Breast epithelium (tissue), 4 donors: ENCODE measurements at regions not wholly inside any gene's neighbourhood (a gene's known extent, or its start where the extent isn't known, plus 50 kb on each side); places are given as distances from the start of the nearest gene placed in this dataset.

ENCODE experiments used
- DNase-seq, 2 donors: peaks; one replicate each; pipeline ENCODE4 v3.0.0-alpha.2; 2019; ENCODE audit warnings: low spot score in 2 of 2
- H3K27ac ChIP-seq, 2 donors: fragments of 200-600 bp; sonication (generic) in 1 of 2; one replicate each; pipeline ENCODE4 v1.5.1; 2016 to 2019; ENCODE audit warnings: mild to moderate bottlenecking in 1 of 2
- H3K27me3 ChIP-seq, 2 donors: fragments of 200-600 bp; sonication (generic) in 1 of 2; one replicate each; pipeline versions ENCODE4 v1.5.1 to v1.6.0; 2017 to 2019; ENCODE audit warnings: control low read depth in 1 of 2, mild to moderate bottlenecking in 1 of 2
- H3K36me3 ChIP-seq: fragments of 200-600 bp; one replicate; pipeline ENCODE4 v1.5.1; 2019
- H3K4me1 ChIP-seq, 2 donors: fragments of 200-600 bp; sonication (generic); one replicate each; pipeline ENCODE4 v1.5.1; 2016 to 2019; ENCODE audit warnings: control low read depth in 1 of 2
- H3K4me3 ChIP-seq, 3 donors: fragments of 200-600 bp; sonication (generic); 1 replicate in 2 of 3; 2 replicates in 1 of 3; pipeline ENCODE4 v1.5.1; 2016 to 2019; ENCODE audit warnings: mild to moderate bottlenecking in 3 of 3, moderate library complexity in 2 of 3
- H3K9me3 ChIP-seq, 2 donors: fragments of 200-600 bp; sonication (generic) in 1 of 2; one replicate each; pipeline ENCODE4 v1.5.1; 2016 to 2019; ENCODE audit warnings: control low read depth in 1 of 2
- CTCF ChIP-seq, 3 donors: fragments of 450-650 bp; IDR thresholded peaks; one replicate each; pipeline ENCODE4 v1.5.1; 2016 to 2017; ENCODE audit warnings: antibody characterized with exemption in 3 of 3, mild to moderate bottlenecking in 3 of 3, moderate library complexity in 3 of 3
- POLR2A ChIP-seq: fragments of 450-650 bp; IDR thresholded peaks from one replicate; pipeline ENCODE4 v1.6.1; 2016; ENCODE audit warnings: antibody characterized with exemption, mild to moderate bottlenecking, moderate library complexity
- POLR2AphosphoS5 ChIP-seq, 3 donors: sonication (generic); formaldehyde crosslinking; IDR thresholded peaks; one replicate each; pipeline ENCODE4 v1.6.1; 2017; ENCODE audit warnings: antibody characterized with exemption in 3 of 3
- intact Hi-C: fragments of 100-400 bp; cut with DNase I; formaldehyde crosslinking; loops from one replicate; pipeline ENCODE4 v1.15.1; 2023; ENCODE audit warnings: low total_unique reads

- Histone ChIP-seq H3K4me1 (no peaks in the 10 kb centered on the region), H3K27ac (no peak overlapping the region), H3K36me3 (no peaks in the 10 kb centered on the region), H3K27me3 (peaks cover 0 to 72% of the 10 kb centered on the region in 2 donors), H3K9me3 (peaks cover 0 to 16% of the 10 kb centered on the region in 2 donors), H3K4me3 (no peak overlapping the region)
- DNase-seq = no peak
- intact Hi-C loops = no loop called here
- TF ChIP-seq CTCF (IDR thresholded peaks at IDR 0.05) (no peak), POLR2AphosphoS5 (IDR thresholded peaks at IDR 0.05) (no peak), POLR2A (no peak)
Measured at GRCh38 chr22:49281467-49282340, 546.0 kb downstream of the BRD1 start.

- no peak for DNase-seq
- H3K27me3 ChIP-seq = peaks cover 0 to 52% of the 10 kb centered on the region in 2 donors
Measured at GRCh38 chr22:49278340-49278739, 549.3 kb downstream of the BRD1 start.

GRCh38 chr22:49276567-49276966 lies 551.1 kb downstream of the BRD1 start:
- Histone ChIP-seq H3K27ac (no peak overlapping the region), H3K4me1 (no peaks in the 10 kb centered on the region), H3K9me3 (peaks cover 0 to 16% of the 10 kb centered on the region in 2 donors), H3K27me3 (peaks cover 0 to 46% of the 10 kb centered on the region in 2 donors), H3K36me3 (no peaks in the 10 kb centered on the region), H3K4me3 (no peak overlapping the region)
- intact Hi-C loops = no loop called here
- no peak for DNase-seq
- TF ChIP-seq CTCF (IDR thresholded peaks at IDR 0.05) (no peak), POLR2AphosphoS5 (IDR thresholded peaks at IDR 0.05) (no peak), POLR2A (no peak)

More at GRCh38 chr22:49278340-49278739, 549.3 kb downstream of the BRD1 start:
- Histone ChIP-seq H3K9me3 (peaks cover 0 to 16% of the 10 kb centered on the region in 2 donors), H3K36me3 (no peaks in the 10 kb centered on the region), H3K4me1 (no peaks in the 10 kb centered on the region), H3K27ac (no peak overlapping the region), H3K4me3 (no peak overlapping the region)
- TF ChIP-seq CTCF (IDR thresholded peaks at IDR 0.05) (no peak), POLR2A (no peak), POLR2AphosphoS5 (IDR thresholded peaks at IDR 0.05) (no peak)
- intact Hi-C loops = no loop called here

GRCh38 chr22:49274754-49275380 lies 552.8 kb downstream of the BRD1 start:
- no peak for TF ChIP-seq POLR2AphosphoS5 (IDR thresholded peaks at IDR 0.05)
- TF ChIP-seq CTCF (IDR thresholded peaks at IDR 0.05) = no peak
- TF ChIP-seq POLR2A = no peak
- H3K4me1 ChIP-seq = no peaks in the 10 kb centered on the region
- H3K36me3 ChIP-seq = no peaks in the 10 kb centered on the region
- no peak for DNase-seq
- peaks cover 0 to 8% of the 10 kb centered on the region in 2 donors for H3K9me3 ChIP-seq
- H3K27ac ChIP-seq = no peak overlapping the region
- H3K4me3 ChIP-seq = no peak overlapping the region
- intact Hi-C loops = no loop called here
- peaks cover 0 to 57% of the 10 kb centered on the region in 2 donors for H3K27me3 ChIP-seq

GRCh38 chr22:49272546-49273125 lies 555.0 kb downstream of the BRD1 start:
- TF ChIP-seq POLR2AphosphoS5 (IDR thresholded peaks at IDR 0.05) = no peak
- TF ChIP-seq POLR2A = no peak
- no peak for TF ChIP-seq CTCF (IDR thresholded peaks at IDR 0.05)
- no peak overlapping the region for H3K27ac ChIP-seq
- peaks cover 0 to 64% of the 10 kb centered on the region in 2 donors for H3K27me3 ChIP-seq
- DNase-seq = no peak
- intact Hi-C loops = no loop called here
- H3K36me3 ChIP-seq = no peaks in the 10 kb centered on the region
- no peak overlapping the region for H3K4me3 ChIP-seq
- no peaks in the 10 kb centered on the region for H3K4me1 ChIP-seq
- no peaks in the 10 kb centered on the region for H3K9me3 ChIP-seq
